ENCODE measurements at regions not wholly inside any gene's neighbourhood (a gene's known extent, or its start where the extent isn't known, plus 50 kb on each side); places are given as distances from the start of the nearest gene placed in this dataset.
"Not testable (repeated sequence)": the region's sequence is repeated elsewhere in the genome, so short reads cannot be mapped to it uniquely, and the experiment has no call there.

GRCh38 chr14:48614003-48614402, 938.6 kb upstream of the MDGA2 start:
- H3K9me3 Mint-ChIP-seq = peaks cover 0 to 8% of the 10 kb centered on the region in 2 donors

GRCh38 chr14:48606960-48607359, 931.6 kb upstream of the MDGA2 start:
- H3K4me3 Mint-ChIP-seq; DNase-seq; H3K27ac Mint-ChIP-seq; H3K36me3 Mint-ChIP-seq; ATAC-seq (replicated peaks); H3K27me3 Mint-ChIP-seq; H3K4me1 Mint-ChIP-seq: not testable (repeated sequence)
- H3K9me3 Mint-ChIP-seq = peaks cover 5 to 14% of the 10 kb centered on the region in 2 donors

More at GRCh38 chr14:48614003-48614402, 938.6 kb upstream of the MDGA2 start:
- no peak for DNase-seq
- Mint-ChIP-seq H3K36me3 (no peaks in the 10 kb centered on the region), H3K4me1 (no peaks in the 10 kb centered on the region), H3K27me3 (no peaks in the 10 kb centered on the region), H3K4me3 (no peak overlapping the region), H3K27ac (no peak overlapping the region)
- no peak for ATAC-seq (replicated peaks)

- no peaks in the 10 kb centered on the region for H3K27me3 Mint-ChIP-seq
- no peaks in the 10 kb centered on the region for H3K36me3 Mint-ChIP-seq
- H3K9me3 Mint-ChIP-seq = peaks cover 0 to 2% of the 10 kb centered on the region in 2 donors
- ATAC-seq (replicated peaks) (no peak), DNase-seq (no peak)
- no peaks in the 10 kb centered on the region for H3K4me1 Mint-ChIP-seq
- no peak overlapping the region for H3K4me3 Mint-ChIP-seq
- no peak overlapping the region for H3K27ac Mint-ChIP-seq
Measured at GRCh38 chr14:48598458-48598857, 923.1 kb upstream of the MDGA2 start.

- Mint-ChIP-seq H3K36me3 (no peaks in the 10 kb centered on the region), H3K4me3 (no peak overlapping the region), H3K27me3 (no peaks in the 10 kb centered on the region), H3K4me1 (no peaks in the 10 kb centered on the region), H3K9me3 (no peaks in the 10 kb centered on the region), H3K27ac (no peak overlapping the region)
- DNase-seq (no peak), ATAC-seq (replicated peaks) (no peak)
Measured at GRCh38 chr14:48586099-48586498, 910.7 kb upstream of the MDGA2 start.

- no peak for DNase-seq
- no peak for ATAC-seq (replicated peaks)
- Mint-ChIP-seq H3K9me3 (no peaks in the 10 kb centered on the region), H3K4me3 (no peak overlapping the region), H3K27ac (no peak overlapping the region), H3K36me3 (no peaks in the 10 kb centered on the region), H3K4me1 (no peaks in the 10 kb centered on the region), H3K27me3 (no peaks in the 10 kb centered on the region)
Measured at GRCh38 chr14:48584031-48584430, 908.6 kb upstream of the MDGA2 start.

- DNase-seq = no peak
- H3K4me1 Mint-ChIP-seq = no peaks in the 10 kb centered on the region
- H3K9me3 Mint-ChIP-seq = no peaks in the 10 kb centered on the region
- H3K36me3 Mint-ChIP-seq = no peaks in the 10 kb centered on the region
- no peak overlapping the region for H3K4me3 Mint-ChIP-seq
- no peaks in the 10 kb centered on the region for H3K27me3 Mint-ChIP-seq
- ATAC-seq (replicated peaks) = no peak
- no peak overlapping the region for H3K27ac Mint-ChIP-seq
Measured at GRCh38 chr14:48582938-48583337, 907.5 kb upstream of the MDGA2 start.

- ATAC-seq (replicated peaks) = no peak
- Mint-ChIP-seq H3K27me3 (no peaks in the 10 kb centered on the region), H3K4me1 (no peaks in the 10 kb centered on the region), H3K9me3 (no peaks in the 10 kb centered on the region), H3K36me3 (no peaks in the 10 kb centered on the region), H3K27ac (no peak overlapping the region), H3K4me3 (no peak overlapping the region)
- DNase-seq = no peak
Measured at GRCh38 chr14:48580692-48581091, 905.3 kb upstream of the MDGA2 start.

- Mint-ChIP-seq H3K9me3 (peaks cover 0 to 4% of the 10 kb centered on the region in 2 donors), H3K4me3 (no peak overlapping the region), H3K27ac (no peak overlapping the region), H3K36me3 (no peaks in the 10 kb centered on the region), H3K27me3 (no peaks in the 10 kb centered on the region), H3K4me1 (no peaks in the 10 kb centered on the region)
- ATAC-seq (replicated peaks) (no peak), DNase-seq (no peak)
Measured at GRCh38 chr14:48575772-48576171, 900.4 kb upstream of the MDGA2 start.

- ATAC-seq (replicated peaks) = no peak
- Mint-ChIP-seq H3K9me3 (peaks cover 4 to 6% of the 10 kb centered on the region in 2 donors), H3K27ac (no peak overlapping the region)
Measured at GRCh38 chr14:48568688-48569087, 893.3 kb upstream of the MDGA2 start.

GRCh38 chr14:48568252-48568651, 892.8 kb upstream of the MDGA2 start:
- no peak overlapping the region for H3K27ac Mint-ChIP-seq
- no peaks in the 10 kb centered on the region for H3K27me3 Mint-ChIP-seq
- no peaks in the 10 kb centered on the region for H3K4me1 Mint-ChIP-seq
- ATAC-seq (replicated peaks) (no peak), DNase-seq (no peak)
- no peak overlapping the region for H3K4me3 Mint-ChIP-seq
- H3K36me3 Mint-ChIP-seq = no peaks in the 10 kb centered on the region
- H3K9me3 Mint-ChIP-seq = peaks cover 3 to 10% of the 10 kb centered on the region in 2 donors

More at GRCh38 chr14:48568688-48569087, 893.3 kb upstream of the MDGA2 start:
- DNase-seq = no peak
- Mint-ChIP-seq H3K4me1 (no peaks in the 10 kb centered on the region), H3K4me3 (no peak overlapping the region), H3K36me3 (no peaks in the 10 kb centered on the region), H3K27me3 (no peaks in the 10 kb centered on the region)

- no peak overlapping the region for H3K4me3 Mint-ChIP-seq
- no peak for ATAC-seq (replicated peaks)
- no peak overlapping the region for H3K27ac Mint-ChIP-seq
- H3K27me3 Mint-ChIP-seq = no peaks in the 10 kb centered on the region
- no peaks in the 10 kb centered on the region for H3K36me3 Mint-ChIP-seq
- no peak for DNase-seq
- H3K4me1 Mint-ChIP-seq = no peaks in the 10 kb centered on the region
- peaks cover 0 to 7% of the 10 kb centered on the region in 2 donors for H3K9me3 Mint-ChIP-seq
Measured at GRCh38 chr14:48563489-48563888, 888.1 kb upstream of the MDGA2 start.

GRCh38 chr14:48561438-48561837, 886.0 kb upstream of the MDGA2 start:
- not testable (repeated sequence) for H3K4me1 Mint-ChIP-seq; H3K27me3 Mint-ChIP-seq; H3K4me3 Mint-ChIP-seq; ATAC-seq (replicated peaks); H3K9me3 Mint-ChIP-seq; H3K36me3 Mint-ChIP-seq; DNase-seq; H3K27ac Mint-ChIP-seq

GRCh38 chr14:48560421-48560820, 885.0 kb upstream of the MDGA2 start:
- no peak overlapping the region for H3K27ac Mint-ChIP-seq
- no peaks in the 10 kb centered on the region for H3K27me3 Mint-ChIP-seq
- no peak for DNase-seq
- no peak for ATAC-seq (replicated peaks)
- H3K36me3 Mint-ChIP-seq = no peaks in the 10 kb centered on the region
- H3K4me3 Mint-ChIP-seq = no peak overlapping the region
- H3K9me3 Mint-ChIP-seq = peaks cover 3 to 7% of the 10 kb centered on the region in 2 donors
- H3K4me1 Mint-ChIP-seq = no peaks in the 10 kb centered on the region

- no peak overlapping the region for H3K4me3 Mint-ChIP-seq
- H3K4me1 Mint-ChIP-seq = no peaks in the 10 kb centered on the region
- peaks cover 0 to 8% of the 10 kb centered on the region in 2 donors for H3K9me3 Mint-ChIP-seq
- no peak overlapping the region for H3K27ac Mint-ChIP-seq
- no peaks in the 10 kb centered on the region for H3K27me3 Mint-ChIP-seq
- DNase-seq (no peak), ATAC-seq (replicated peaks) (no peak)
- H3K36me3 Mint-ChIP-seq = no peaks in the 10 kb centered on the region
Measured at GRCh38 chr14:48553443-48553842, 878.0 kb upstream of the MDGA2 start.

- peaks cover 0 to 5% of the 10 kb centered on the region in 2 donors for H3K9me3 Mint-ChIP-seq
- H3K4me3 Mint-ChIP-seq = no peak overlapping the region
- no peak for DNase-seq
- no peaks in the 10 kb centered on the region for H3K27me3 Mint-ChIP-seq
- no peak for ATAC-seq (replicated peaks)
- no peaks in the 10 kb centered on the region for H3K4me1 Mint-ChIP-seq
- H3K27ac Mint-ChIP-seq = no peak overlapping the region
- H3K36me3 Mint-ChIP-seq = no peaks in the 10 kb centered on the region
Measured at GRCh38 chr14:48546996-48547395, 871.6 kb upstream of the MDGA2 start.

- no peak for ATAC-seq (replicated peaks)
- H3K4me3 Mint-ChIP-seq = no peak overlapping the region
- no peak overlapping the region for H3K27ac Mint-ChIP-seq
Measured at GRCh38 chr14:48537600-48537999, 862.2 kb upstream of the MDGA2 start.

More at GRCh38 chr14:48537600-48537999, 862.2 kb upstream of the MDGA2 start:
- Mint-ChIP-seq H3K27me3 (no peaks in the 10 kb centered on the region), H3K4me1 (no peaks in the 10 kb centered on the region), H3K9me3 (no peaks in the 10 kb centered on the region), H3K36me3 (no peaks in the 10 kb centered on the region)
- no peak for DNase-seq

All from stimulated activated naive B cell treated with anti-CD40 and anti-IgM and Interleukin-4, amounts not matched to agents 10 μg/mL and 1 μg/mL and 100 μg/mL, for 72 hours (primary cell).